VCaP (cell line): ENCODE measurements at regions not wholly inside any gene's neighbourhood (a gene's known extent, or its start where the extent isn't known, plus 50 kb on each side); places are given as distances from the start of the nearest gene placed in this dataset.

Experiments used
- H3K27ac ChIP-seq: fragments of 450-650 bp; 2 replicates; pipeline ENCODE4 v1.5.1; 2017
- CTCF ChIP-seq: fragments of 450-650 bp; conservative IDR thresholded peaks from 2 replicates; pipeline ENCODE4 v1.5.1; 2017; ENCODE audit warnings: mild to moderate bottlenecking, moderate library complexity

- no peak for TF ChIP-seq CTCF
- no peak overlapping the region for H3K27ac ChIP-seq
Observed at GRCh38 chr2:6665093-6666045, 200.3 kb downstream of the CMPK2 start.

GRCh38 chr2:6667326-6667725 lies 198.4 kb downstream of the CMPK2 start:
- TF ChIP-seq CTCF, result no peak
- no peak overlapping the region for H3K27ac ChIP-seq

GRCh38 chr2:6671913-6672312 lies 193.8 kb downstream of the CMPK2 start:
- H3K27ac ChIP-seq, result no peak overlapping the region
- no peak for TF ChIP-seq CTCF

GRCh38 chr2:6674381-6674780 lies 191.3 kb downstream of the CMPK2 start:
- no peak for TF ChIP-seq CTCF
- no peak overlapping the region for H3K27ac ChIP-seq

- TF ChIP-seq CTCF, result no peak
Observed at GRCh38 chr2:6675791-6676190, 189.9 kb downstream of the CMPK2 start.

GRCh38 chr2:6676241-6676640 lies 189.5 kb downstream of the CMPK2 start:
- no peak for TF ChIP-seq CTCF
- H3K27ac ChIP-seq, result no peak overlapping the region

More at GRCh38 chr2:6675791-6676190, 189.9 kb downstream of the CMPK2 start:
- no peak overlapping the region for H3K27ac ChIP-seq

GRCh38 chr2:6676776-6677175 lies 188.9 kb downstream of the CMPK2 start:
- H3K27ac ChIP-seq, result no peak overlapping the region
- TF ChIP-seq CTCF, result no peak
